ENCODE measurements at regions not wholly inside any gene's neighbourhood (a gene's known extent, or its start where the extent isn't known, plus 50 kb on each side); places are given as distances from the start of the nearest gene placed in this dataset.

- Mint-ChIP-seq H3K27me3 (ENCODE audit: low read depth) (peaks cover 3% of the 10 kb centered on the region; the same call in 1 of the 2 replicates), H3K9me3 (peaks cover 8% of the 10 kb centered on the region), H3K4me3 (no peak overlapping the region), H3K36me3 (no peaks in the 10 kb centered on the region), H3K27ac (no peak overlapping the region), H3K4me1 (peaks cover 12% of the 10 kb centered on the region)
- DNase-seq (ENCODE audit: low spot score) (no peak), ATAC-seq (no peak)
- POLR2A ChIA-PET = interaction anchor here (0.7 kb wide), 1 partner anchor 53 kb away, joined by 3 read pairs; no protein-coding TSS in a partner anchor
- CTCF ChIA-PET = no interaction called here
- no peak for TF ChIP-seq ELF4 (CRISPR knock-in tag; IDR thresholded peaks at IDR 0.05; ENCODE audit: low read depth)
- no peak for TF ChIP-seq CDX4 (CRISPR knock-in tag; IDR thresholded peaks at IDR 0.05; ENCODE audit: borderline replicate concordance)
- TF ChIP-seq ZNF263 (CRISPR knock-in tag; IDR thresholded peaks at IDR 0.05; ENCODE audit: low read depth) = no peak
- no peak for TF ChIP-seq JAZF1 (CRISPR knock-in tag; IDR thresholded peaks at IDR 0.05)
- no peak for TF ChIP-seq ATF1 (CRISPR knock-in tag; IDR thresholded peaks at IDR 0.05)
- TF ChIP-seq ZNF219 (CRISPR knock-in tag; IDR thresholded peaks at IDR 0.05; ENCODE audit: borderline replicate concordance) = no peak
- TF ChIP-seq TEAD4 (CRISPR knock-in tag; IDR thresholded peaks at IDR 0.05) = no peak
- TF ChIP-seq NFE2L1 (CRISPR knock-in tag; IDR thresholded peaks at IDR 0.05) = no peak
- no peak for TF ChIP-seq GRHL2 (CRISPR knock-in tag; IDR thresholded peaks at IDR 0.05; ENCODE audit: insufficient replicate concordance, severe bottlenecking)
- TF ChIP-seq ZNF423 (CRISPR knock-in tag; IDR thresholded peaks at IDR 0.05) = no peak
- TF ChIP-seq ZNF532 (CRISPR knock-in tag; IDR thresholded peaks at IDR 0.05; ENCODE audit: borderline replicate concordance) = no peak
- TF ChIP-seq SMAD3 (CRISPR knock-in tag; IDR thresholded peaks at IDR 0.05; ENCODE audit: borderline replicate concordance) = no peak
- no peak for TF ChIP-seq OVOL2 (CRISPR knock-in tag; IDR thresholded peaks at IDR 0.05; ENCODE audit: borderline replicate concordance)
- no peak for TF ChIP-seq ZSCAN18 (CRISPR knock-in tag; IDR thresholded peaks at IDR 0.05)
- no peak for TF ChIP-seq ZNF416 (CRISPR knock-in tag; IDR thresholded peaks at IDR 0.05)
These were observed 176.5 kb upstream of the CDH5 start for GRCh38 chr16:66189951-66190350.

- H3K27ac Mint-ChIP-seq = no peak overlapping the region
- H3K9me3 Mint-ChIP-seq = peaks cover 8% of the 10 kb centered on the region
- H3K36me3 Mint-ChIP-seq = no peaks in the 10 kb centered on the region
These were observed 177.4 kb upstream of the CDH5 start for GRCh38 chr16:66188917-66189725.

More at GRCh38 chr16:66188917-66189725, 177.4 kb upstream of the CDH5 start:
- Mint-ChIP-seq H3K27me3 (ENCODE audit: low read depth) (peaks cover 3% of the 10 kb centered on the region; the same call in 1 of the 2 replicates), H3K4me1 (peaks cover 12% of the 10 kb centered on the region), H3K4me3 (no peak overlapping the region)
- POLR2A ChIA-PET = no interaction called here
- CTCF ChIA-PET = interaction anchor here (1.1 kb wide), 1 partner anchor 484 kb away, joined by 3 read pairs; no protein-coding TSS in a partner anchor
- DNase-seq (ENCODE audit: low spot score) (no peak), ATAC-seq (no peak)
- TF ChIP-seq ATF1 (CRISPR knock-in tag; IDR thresholded peaks at IDR 0.05) = no peak
- TF ChIP-seq ZNF416 (CRISPR knock-in tag; IDR thresholded peaks at IDR 0.05) = no peak
- TF ChIP-seq RELA (CRISPR knock-in tag; IDR thresholded peaks at IDR 0.05; ENCODE audit: borderline replicate concordance) = no peak
- no peak for TF ChIP-seq USF2 (CRISPR knock-in tag; IDR thresholded peaks at IDR 0.05)
- TF ChIP-seq ZNF396 (CRISPR knock-in tag; IDR thresholded peaks at IDR 0.05; ENCODE audit: borderline replicate concordance) = no peak
- TF ChIP-seq CREM (CRISPR knock-in tag; IDR thresholded peaks at IDR 0.05) = no peak
- no peak for TF ChIP-seq ZNF425 (CRISPR knock-in tag; conservative IDR thresholded peaks at IDR 0.05)
- no peak for TF ChIP-seq MYBL2 (CRISPR knock-in tag; IDR thresholded peaks at IDR 0.05)
- TF ChIP-seq ETV6 (CRISPR knock-in tag; IDR thresholded peaks at IDR 0.05) = no peak
- no peak for TF ChIP-seq SMAD4 (CRISPR knock-in tag; IDR thresholded peaks at IDR 0.05)

Data from WTC11 (cell line).